ENCODE measurements at regions not wholly inside any gene's neighbourhood (a gene's known extent, or its start where the extent isn't known, plus 50 kb on each side); places are given as distances from the start of the nearest gene placed in this dataset.

- TF ChIP-seq GATA2 (IDR thresholded peaks at IDR 0.05; ENCODE audit: low read depth, low read length) (no peak), GATA3 (IDR thresholded peaks at IDR 0.05; ENCODE audit: low read depth, low read length) (no peak)
These were observed 264.7 kb downstream of the C16orf95 start for GRCh38 chr16:87052506-87052905.

- TF ChIP-seq GATA2 (IDR thresholded peaks at IDR 0.05; ENCODE audit: low read depth, low read length) (no peak), GATA3 (IDR thresholded peaks at IDR 0.05; ENCODE audit: low read depth, low read length) (no peak)
These were observed 263.9 kb downstream of the C16orf95 start for GRCh38 chr16:87053016-87053982.

GRCh38 chr16:87054154-87054553 lies 263.0 kb downstream of the C16orf95 start:
- TF ChIP-seq GATA3 (IDR thresholded peaks at IDR 0.05; ENCODE audit: low read depth, low read length) (no peak), GATA2 (IDR thresholded peaks at IDR 0.05; ENCODE audit: low read depth, low read length) (no peak)

GRCh38 chr16:87054856-87055255 lies 262.3 kb downstream of the C16orf95 start:
- TF ChIP-seq GATA3 (IDR thresholded peaks at IDR 0.05; ENCODE audit: low read depth, low read length): no peak
- TF ChIP-seq GATA2 (IDR thresholded peaks at IDR 0.05; ENCODE audit: low read depth, low read length): no peak

GRCh38 chr16:87056083-87056482 lies 261.1 kb downstream of the C16orf95 start:
- no peak for TF ChIP-seq GATA3 (IDR thresholded peaks at IDR 0.05; ENCODE audit: low read depth, low read length)
- TF ChIP-seq GATA2 (IDR thresholded peaks at IDR 0.05; ENCODE audit: low read depth, low read length): no peak

GRCh38 chr16:87056551-87056950 lies 260.6 kb downstream of the C16orf95 start:
- TF ChIP-seq GATA2 (IDR thresholded peaks at IDR 0.05; ENCODE audit: low read depth, low read length): no peak
- TF ChIP-seq GATA3 (IDR thresholded peaks at IDR 0.05; ENCODE audit: low read depth, low read length): no peak

GRCh38 chr16:87057211-87057881 lies 259.8 kb downstream of the C16orf95 start:
- TF ChIP-seq GATA2 (IDR thresholded peaks at IDR 0.05; ENCODE audit: low read depth, low read length): no peak

GRCh38 chr16:87057951-87058560 lies 259.1 kb downstream of the C16orf95 start:
- no peak for TF ChIP-seq GATA2 (IDR thresholded peaks at IDR 0.05; ENCODE audit: low read depth, low read length)
- no peak for TF ChIP-seq GATA3 (IDR thresholded peaks at IDR 0.05; ENCODE audit: low read depth, low read length)

- TF ChIP-seq GATA3 (IDR thresholded peaks at IDR 0.05; ENCODE audit: low read depth, low read length) (no peak), GATA2 (IDR thresholded peaks at IDR 0.05; ENCODE audit: low read depth, low read length) (no peak)
These were observed 258.4 kb downstream of the C16orf95 start for GRCh38 chr16:87058728-87059250.

GRCh38 chr16:87060034-87060986 lies 256.9 kb downstream of the C16orf95 start:
- TF ChIP-seq GATA3 (IDR thresholded peaks at IDR 0.05; ENCODE audit: low read depth, low read length): no peak
- no peak for TF ChIP-seq GATA2 (IDR thresholded peaks at IDR 0.05; ENCODE audit: low read depth, low read length)

GRCh38 chr16:87061243-87061920 lies 255.8 kb downstream of the C16orf95 start:
- TF ChIP-seq GATA3 (IDR thresholded peaks at IDR 0.05; ENCODE audit: low read depth, low read length) (no peak), GATA2 (IDR thresholded peaks at IDR 0.05; ENCODE audit: low read depth, low read length) (no peak)

- no peak for TF ChIP-seq GATA2 (IDR thresholded peaks at IDR 0.05; ENCODE audit: low read depth, low read length)
- no peak for TF ChIP-seq GATA3 (IDR thresholded peaks at IDR 0.05; ENCODE audit: low read depth, low read length)
These were observed 254.4 kb downstream of the C16orf95 start for GRCh38 chr16:87062569-87063442.
